Tibial artery (tissue), 4 donors: ENCODE measurements at regions not wholly inside any gene's neighbourhood (a gene's known extent, or its start where the extent isn't known, plus 50 kb on each side); places are given as distances from the start of the nearest gene placed in this dataset.

ENCODE experiments used
- DNase-seq, 2 donors: peaks; one replicate each; pipeline ENCODE4 v3.0.0-alpha.2; 2019
- H3K27ac ChIP-seq, 2 donors: fragments of 200-600 bp; sonication (generic) in 1 of 2; 1 replicate in 1 of 2; 2 replicates in 1 of 2; pipeline ENCODE4 v1.5.1; 2018 to 2019; ENCODE audit warnings: mild to moderate bottlenecking in 1 of 2
- H3K27me3 ChIP-seq, 2 donors: fragments of 200-600 bp; sonication (generic) in 1 of 2; one replicate each; pipeline versions ENCODE4 v1.5.1 to v1.6.0; 2016 to 2019
- H3K36me3 ChIP-seq, 3 donors: fragments of 200-600 bp; sonication (generic) in 2 of 3; one replicate each; pipeline ENCODE4 v1.5.1; 2016 to 2019; ENCODE audit warnings: mild to moderate bottlenecking in 2 of 3
- H3K4me1 ChIP-seq, 4 donors: fragments of 200-600 bp; sonication (generic) in 2 of 4; 1 replicate in 3 of 4; 2 replicates in 1 of 4; pipeline ENCODE4 v1.5.1; 2016 to 2019
- H3K4me3 ChIP-seq, 2 donors: fragments of 200-600 bp; sonication (generic) in 1 of 2; 1 replicate in 1 of 2; 2 replicates in 1 of 2; pipeline ENCODE4 v1.5.1; 2018 to 2019; ENCODE audit warnings: mild to moderate bottlenecking in 2 of 2
- H3K9me3 ChIP-seq, 3 donors: fragments of 200-600 bp; sonication (generic) in 1 of 3; one replicate each; pipeline ENCODE4 v1.5.1; 2016 to 2019
- CTCF ChIP-seq, 2 experiments: fragments of 200-600 bp in 1 of 2; fragments of 450-650 bp in 1 of 2; IDR thresholded peaks; one replicate each; pipeline ENCODE4 v1.5.1; 2017 to 2019; ENCODE audit warnings: antibody characterized with exemption in 2 of 2, mild to moderate bottlenecking in 1 of 2, moderate library complexity in 1 of 2
- intact Hi-C: fragments of 100-400 bp; cut with DNase I; formaldehyde crosslinking; loops from one replicate; pipeline ENCODE4 v1.15.0; 2023; ENCODE audit warnings: low total_unique reads

- Histone ChIP-seq H3K4me3 (no peak overlapping the region), H3K36me3 (no peaks in the 10 kb centered on the region), H3K4me1 (no peaks in the 10 kb centered on the region), H3K9me3 (no peaks in the 10 kb centered on the region), H3K27me3 (no peaks in the 10 kb centered on the region), H3K27ac (no peak overlapping the region)
- intact Hi-C loops: no loop called here
- DNase-seq: no peak
- TF ChIP-seq CTCF (IDR thresholded peaks at IDR 0.05): no peak
Observed at GRCh38 chr2:220341014-220341413, 713.6 kb downstream of the SLC4A3 start.

- intact Hi-C loops: no loop called here
- TF ChIP-seq CTCF (IDR thresholded peaks at IDR 0.05): no peak
- Histone ChIP-seq H3K9me3 (no peaks in the 10 kb centered on the region), H3K4me3 (no peak overlapping the region), H3K36me3 (no peaks in the 10 kb centered on the region), H3K27ac (no peak overlapping the region), H3K27me3 (no peaks in the 10 kb centered on the region), H3K4me1 (no peaks in the 10 kb centered on the region)
- DNase-seq: no peak
Observed at GRCh38 chr2:220346919-220347318, 719.5 kb downstream of the SLC4A3 start.

GRCh38 chr2:220347626-220348025, 720.2 kb downstream of the SLC4A3 start:
- Histone ChIP-seq H3K27me3 (no peaks in the 10 kb centered on the region), H3K27ac (no peak overlapping the region), H3K9me3 (no peaks in the 10 kb centered on the region), H3K4me3 (no peak overlapping the region), H3K4me1 (no peaks in the 10 kb centered on the region), H3K36me3 (no peaks in the 10 kb centered on the region)
- DNase-seq: no peak
- intact Hi-C loops: no loop called here
- no peak for TF ChIP-seq CTCF (IDR thresholded peaks at IDR 0.05)

GRCh38 chr2:220348206-220348605, 720.8 kb downstream of the SLC4A3 start:
- TF ChIP-seq CTCF (IDR thresholded peaks at IDR 0.05): no peak
- intact Hi-C loops: no loop called here
- no peak for DNase-seq
- Histone ChIP-seq H3K4me3 (no peak overlapping the region), H3K9me3 (no peaks in the 10 kb centered on the region), H3K27ac (no peak overlapping the region), H3K4me1 (no peaks in the 10 kb centered on the region), H3K27me3 (no peaks in the 10 kb centered on the region), H3K36me3 (no peaks in the 10 kb centered on the region)

GRCh38 chr2:220353897-220354296, 726.5 kb downstream of the SLC4A3 start:
- intact Hi-C loops: no loop called here
- H3K27ac ChIP-seq: no peak overlapping the region
- no peak for TF ChIP-seq CTCF (IDR thresholded peaks at IDR 0.05)
- no peak overlapping the region for H3K4me3 ChIP-seq
- H3K4me1 ChIP-seq: no peaks in the 10 kb centered on the region
- peaks cover 0 to 4% of the 10 kb centered on the region in 2 donors for H3K27me3 ChIP-seq
- no peaks in the 10 kb centered on the region for H3K36me3 ChIP-seq
- no peaks in the 10 kb centered on the region for H3K9me3 ChIP-seq
- DNase-seq: no peak

- H3K4me3 ChIP-seq: no peak overlapping the region
- DNase-seq: no peak
- no peak for TF ChIP-seq CTCF (IDR thresholded peaks at IDR 0.05)
- no peak overlapping the region for H3K27ac ChIP-seq
- H3K4me1 ChIP-seq: no peaks in the 10 kb centered on the region
- no peaks in the 10 kb centered on the region for H3K9me3 ChIP-seq
- no peaks in the 10 kb centered on the region for H3K36me3 ChIP-seq
- H3K27me3 ChIP-seq: peaks cover 0 to 4% of the 10 kb centered on the region in 2 donors
- intact Hi-C loops: no loop called here
Observed at GRCh38 chr2:220356076-220356475, 728.6 kb downstream of the SLC4A3 start.
